H9 (cell line): ENCODE measurements at regions not wholly inside any gene's neighbourhood (a gene's known extent, or its start where the extent isn't known, plus 50 kb on each side); places are given as distances from the start of the nearest gene placed in this dataset.

Experiments used
- DNase-seq: peaks from one replicate; pipeline ENCODE4 v3.0.0-alpha.2; 2017
- H2AFZ ChIP-seq: one replicate; pipeline ENCODE4 v1.6.1; 2013; ENCODE audit warnings: mild to moderate bottlenecking, low read length, control low read depth, moderate library complexity
- H2AK5ac ChIP-seq: 2 replicates; pipeline ENCODE4 v1.6.1; 2013; ENCODE audit warnings: low read length, control low read depth, mixed read lengths; ENCODE audit not compliant: insufficient read length
- H2BK120ac ChIP-seq: one replicate; pipeline ENCODE4 v1.6.1; 2013; ENCODE audit warnings: low read depth, mild to moderate bottlenecking, low read length, control low read depth, inconsistent platforms; ENCODE audit not compliant: poor library complexity, severe bottlenecking
- H2BK12ac ChIP-seq: 2 replicates; pipeline ENCODE4 v1.6.1; 2013; ENCODE audit warnings: low read length, control low read depth, mixed read lengths, low read depth; ENCODE audit not compliant: insufficient read length
- H2BK15ac ChIP-seq: 2 replicates; pipeline ENCODE4 v1.6.1; 2013; ENCODE audit warnings: low read depth, low read length, control low read depth
- H2BK20ac ChIP-seq: one replicate; pipeline ENCODE4 v1.6.1; 2013; ENCODE audit warnings: low read depth, mild to moderate bottlenecking, low read length, control low read depth, inconsistent platforms; ENCODE audit not compliant: poor library complexity, severe bottlenecking
- H2BK5ac ChIP-seq: 2 replicates; pipeline ENCODE4 v1.6.1; 2013; ENCODE audit warnings: low read length, control low read depth, mixed read lengths; ENCODE audit not compliant: insufficient read length
- H3K14ac ChIP-seq: 2 replicates; pipeline ENCODE4 v1.6.1; 2013; ENCODE audit warnings: low read length, control low read depth; ENCODE audit not compliant: insufficient read depth
- H3K18ac ChIP-seq: 2 replicates; pipeline ENCODE4 v1.6.1; 2013; ENCODE audit warnings: low read depth, mild to moderate bottlenecking, mixed read lengths, low read length, control low read depth; ENCODE audit not compliant: insufficient read length
- H3K23ac ChIP-seq: 2 replicates; pipeline ENCODE4 v1.6.1; 2013; ENCODE audit warnings: low read length, control low read depth, mixed read lengths, low read depth; ENCODE audit not compliant: insufficient read length
- H3K23me2 ChIP-seq: 2 replicates; pipeline ENCODE4 v1.6.1; 2013; ENCODE audit warnings: low read depth, mild to moderate bottlenecking, mixed read lengths, low read length, control low read depth; ENCODE audit not compliant: insufficient read length, poor library complexity, severe bottlenecking
- H3K27ac ChIP-seq: 2 replicates; pipeline ENCODE4 v1.5.1; 2013; ENCODE audit warnings: low read length, control low read depth, mixed read lengths, low read depth; ENCODE audit not compliant: insufficient read length
- H3K27me3 ChIP-seq: 2 replicates; pipeline ENCODE4 v1.6.1; 2013; ENCODE audit warnings: low read length, control low read depth, inconsistent platforms; ENCODE audit not compliant: insufficient read depth
- H3K4ac ChIP-seq: 2 replicates; pipeline ENCODE4 v1.6.1; 2013; ENCODE audit warnings: low read depth, mild to moderate bottlenecking, control low read depth, inconsistent platforms, low read length, moderate library complexity
- H3K4me1 ChIP-seq: 2 replicates; pipeline ENCODE4 v1.6.1; 2013; ENCODE audit warnings: low read length, control low read depth, inconsistent platforms; ENCODE audit not compliant: insufficient read depth
- H3K4me2 ChIP-seq: 2 replicates; pipeline ENCODE4 v1.6.1; 2013; ENCODE audit warnings: low read length, control low read depth, mixed read lengths; ENCODE audit not compliant: insufficient read length, insufficient read depth
- H3K56ac ChIP-seq: 2 replicates; pipeline ENCODE4 v1.6.1; 2013; ENCODE audit warnings: low read depth, mild to moderate bottlenecking, mixed read lengths, low read length, control low read depth; ENCODE audit not compliant: insufficient read length
- H3K79me1 ChIP-seq: 2 replicates; pipeline ENCODE4 v1.6.1; 2013; ENCODE audit warnings: low read depth, mild to moderate bottlenecking, moderate library complexity, low read length, control low read depth, inconsistent platforms; ENCODE audit not compliant: insufficient read depth, poor library complexity, severe bottlenecking
- H3K79me2 ChIP-seq: 2 replicates; pipeline ENCODE4 v1.6.1; 2013; ENCODE audit warnings: low read length, control low read depth, inconsistent platforms; ENCODE audit not compliant: insufficient read depth
- H3K9ac ChIP-seq: 2 replicates; pipeline ENCODE4 v1.6.1; 2013; ENCODE audit warnings: low read length, control low read depth, mixed read lengths; ENCODE audit not compliant: insufficient read length; ENCODE audit errors: extremely low read depth
- H3K9me3 ChIP-seq: one replicate; pipeline ENCODE4 v1.6.1; 2013; ENCODE audit warnings: low read depth, low read length, inconsistent platforms; ENCODE audit not compliant: control insufficient read depth
- H3T11ph ChIP-seq: one replicate; pipeline ENCODE4 v1.6.1; 2013; ENCODE audit warnings: mild to moderate bottlenecking, low read length, control low read depth, inconsistent platforms
- H4K20me1 ChIP-seq: one replicate; pipeline ENCODE4 v1.6.1; 2013; ENCODE audit not compliant: control insufficient read depth, insufficient read length, insufficient read depth
- H4K5ac ChIP-seq: 2 replicates; pipeline ENCODE4 v1.6.1; 2013; ENCODE audit warnings: low read depth, mild to moderate bottlenecking, mixed read lengths, low read length, control low read depth; ENCODE audit not compliant: insufficient read length
- H4K8ac ChIP-seq: replicated peaks from 2 replicates; pipeline ENCODE4 v1.6.1; 2013; ENCODE audit warnings: low read length, control low read depth, mixed read lengths, low read depth; ENCODE audit not compliant: insufficient read length
- H4K91ac ChIP-seq: 2 replicates; pipeline ENCODE4 v1.6.1; 2013; ENCODE audit warnings: low read depth, mild to moderate bottlenecking, moderate library complexity, mixed read lengths, low read length, control low read depth; ENCODE audit not compliant: insufficient read length
- H3K27ac Mint-ChIP-seq, 3 experiments: 2 replicates in 2 of 3; 3 replicates in 1 of 3; pipeline ENCODE4 v1.8.0; 2020 to 2021; ENCODE audit warnings: mixed read lengths in 3 of 3, mild to moderate bottlenecking in 1 of 3, moderate library complexity in 1 of 3
- H3K27me3 Mint-ChIP-seq: 2 replicates; pipeline ENCODE4 v1.8.0; 2021; ENCODE audit warnings: low read depth, mild to moderate bottlenecking, moderate library complexity, mixed read lengths
- H3K36me3 Mint-ChIP-seq, 3 experiments: 2 replicates in 2 of 3; 3 replicates in 1 of 3; pipeline ENCODE4 v1.8.0; 2020 to 2021; ENCODE audit warnings: low read depth in 3 of 3, mixed read lengths in 3 of 3; ENCODE audit not compliant: insufficient read depth in 1 of 3
- H3K4me1 Mint-ChIP-seq, 2 experiments: 2 replicates each; pipeline ENCODE4 v1.8.0; 2020; ENCODE audit warnings: mixed read lengths in 2 of 2
- H3K4me3 Mint-ChIP-seq, 2 experiments: 2 replicates in 1 of 2; 3 replicates in 1 of 2; pipeline ENCODE4 v1.8.0; 2020 to 2021; ENCODE audit warnings: mild to moderate bottlenecking in 2 of 2, mixed read lengths in 2 of 2, moderate library complexity in 1 of 2
- H3K9me3 Mint-ChIP-seq, 2 experiments: 2 replicates in 1 of 2; 3 replicates in 1 of 2; pipeline ENCODE4 v1.8.0; 2020; ENCODE audit warnings: mild to moderate bottlenecking in 2 of 2, mixed read lengths in 2 of 2, moderate library complexity in 1 of 2
- CTCF ChIP-seq: fragments of 200-600 bp; sonication (generic); conservative IDR thresholded peaks from 3 replicates; pipeline ENCODE4 v1.8.0; 2021; ENCODE audit warnings: antibody characterized with exemption, mild to moderate bottlenecking
- WGBS: extraction: QIAGEN DNeasy Blood & Tissue Kit; methylation state at CpG from one replicate; pipeline ENCODE4 v1.1.7; 2013; ENCODE audit warnings: missing lambda C conversion rate, low lambda C conversion rate, mixed read lengths; ENCODE audit not compliant: insufficient read length; ENCODE audit errors: extremely low coverage; 5-methylcytosine and 5-hydroxymethylcytosine counted together

GRCh38 chr4:123941306-123941705 is 544.7 kb downstream of the SPRY1 start:
- H3T11ph ChIP-seq = no peak overlapping the region
- H2AK5ac ChIP-seq = no peak overlapping the region
- H3K36me3 Mint-ChIP-seq = no peaks in the 10 kb centered on the region
- DNase-seq = no peak
- H4K91ac ChIP-seq = no peak overlapping the region
- peaks cover 2 to 4% of the 10 kb centered on the region in 2 experiments; a peak in 2 of 4 replicates for H3K4me1 Mint-ChIP-seq
- no peaks in the 10 kb centered on the region for H3K23me2 ChIP-seq
- H3K9ac ChIP-seq = no peak overlapping the region
- no peak overlapping the region for H4K8ac ChIP-seq
- WGBS = no CpG with 5 or more reads among the region's 1 CpG
- H3K4me1 ChIP-seq = no peaks in the 10 kb centered on the region; the same call in 1 of the 2 replicates
- H4K20me1 ChIP-seq = no peaks in the 10 kb centered on the region
- no peak overlapping the region for H3K27ac Mint-ChIP-seq
- no peak overlapping the region for H3K4me3 Mint-ChIP-seq
- H2AFZ ChIP-seq = no peak overlapping the region
- no peak overlapping the region for H3K4ac ChIP-seq
- no peak overlapping the region for H3K23ac ChIP-seq
- H2BK120ac ChIP-seq = no peak overlapping the region
- no peak overlapping the region for H4K5ac ChIP-seq
- no peak overlapping the region for H2BK20ac ChIP-seq
- no peak for TF ChIP-seq CTCF
- H3K79me1 ChIP-seq = no peaks in the 10 kb centered on the region
- H2BK12ac ChIP-seq = no peak overlapping the region
- no peak overlapping the region for H3K18ac ChIP-seq
- no peak overlapping the region for H3K56ac ChIP-seq
- no peaks in the 10 kb centered on the region for H3K9me3 Mint-ChIP-seq
- H3K27me3 ChIP-seq = no peaks in the 10 kb centered on the region
- H3K4me2 ChIP-seq = no peak overlapping the region
- no peaks in the 10 kb centered on the region for H3K27me3 Mint-ChIP-seq
- no peak overlapping the region for H2BK15ac ChIP-seq
- no peaks in the 10 kb centered on the region for H3K79me2 ChIP-seq
- no peak overlapping the region for H3K27ac ChIP-seq
- H3K9me3 ChIP-seq = no peaks in the 10 kb centered on the region
- no peak overlapping the region for H3K14ac ChIP-seq
- H2BK5ac ChIP-seq = no peak overlapping the region
